ENCODE measurements at regions not wholly inside any gene's neighbourhood (a gene's known extent, or its start where the extent isn't known, plus 50 kb on each side); places are given as distances from the start of the nearest gene placed in this dataset.
A peak's percentile ranks its signal among the peaks of the same experiment; 100 is the strongest.

DNA sequence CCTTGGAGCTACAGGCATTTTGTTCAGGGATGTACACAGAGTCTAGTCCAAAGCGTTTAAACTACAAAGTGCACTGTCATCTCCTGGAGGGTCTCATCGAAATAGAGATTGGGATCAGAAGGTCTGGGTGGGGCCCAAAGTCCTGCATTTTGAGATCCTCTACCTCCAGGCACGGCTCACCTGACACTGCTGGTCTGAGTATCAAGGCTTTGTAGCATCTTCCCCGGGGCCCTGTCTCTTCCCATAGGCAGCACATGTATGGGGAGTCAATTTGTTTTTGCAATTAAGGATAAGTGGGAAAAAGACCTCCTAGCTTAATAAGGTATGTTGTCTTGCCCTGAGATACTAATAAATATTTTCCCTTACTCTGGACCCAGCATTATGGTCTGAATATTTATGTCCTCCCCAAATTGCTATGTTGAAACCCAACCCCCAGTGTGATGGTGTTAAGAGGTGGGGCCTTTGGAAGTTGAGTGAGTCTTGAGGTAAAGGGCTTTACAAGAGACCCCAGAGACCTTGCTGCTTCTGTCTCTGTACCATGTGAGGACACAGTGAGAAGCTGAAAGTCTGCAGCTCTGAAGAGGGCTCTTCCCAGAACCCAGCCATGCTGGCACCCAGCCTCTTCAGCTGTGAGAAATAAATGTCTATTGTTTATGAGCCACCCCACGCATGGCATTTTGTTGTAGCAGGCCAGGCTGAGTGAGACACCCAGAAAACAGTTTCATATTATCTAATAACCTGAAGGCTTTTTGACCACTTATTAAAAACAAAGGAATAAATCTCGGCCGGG lies 258.7 kb upstream of the HS6ST1 start:
- WGBS, 2 donors = 82 to 89% methylated on average over 7 of the region's 7 CpGs
- H3K4me3 ChIP-seq (ENCODE audit: low read depth, poor library complexity, severe bottlenecking) = no peak overlapping the region
- intact Hi-C loops (cut with DNase I; ENCODE audit: low total_unique reads) = no loop called here
- DNase-seq (ENCODE audit: low spot score in 2 of 2) = peak in 1 of 2 donors; percentile 70
- no peak for TF ChIP-seq CTCF (IDR thresholded peaks at IDR 0.05)
- no peak for TF ChIP-seq POLR2A (IDR thresholded peaks at IDR 0.05)

GRCh38 chr2:128578406-128579390 lies 260.0 kb upstream of the HS6ST1 start:
- H3K4me3 ChIP-seq (ENCODE audit: low read depth, poor library complexity, severe bottlenecking) = no peak overlapping the region
- DNase-seq (ENCODE audit: low spot score in 2 of 2) = peak; percentile 6 to 70
- TF ChIP-seq POLR2A (IDR thresholded peaks at IDR 0.05) (no peak), CTCF (IDR thresholded peaks at IDR 0.05) (no peak)
- 74 to 79% methylated on average over 10 of the region's 10 CpGs for WGBS, 2 donors
- intact Hi-C loops (cut with DNase I; ENCODE audit: low total_unique reads) = no loop called here

- 60 to 78% methylated on average over 5 of the region's 5 CpGs for WGBS, 2 donors
- peak in 1 of 2 donors; percentile 68 for DNase-seq (ENCODE audit: low spot score in 2 of 2)
- intact Hi-C loops (cut with DNase I; ENCODE audit: low total_unique reads) = no loop called here
- H3K4me3 ChIP-seq (ENCODE audit: low read depth, poor library complexity, severe bottlenecking) = no peak overlapping the region
- no peak for TF ChIP-seq CTCF (IDR thresholded peaks at IDR 0.05)
- TF ChIP-seq POLR2A (IDR thresholded peaks at IDR 0.05) = no peak
These were observed 261.2 kb upstream of the HS6ST1 start for GRCh38 chr2:128579825-128580224.

- no peak for TF ChIP-seq POLR2A (IDR thresholded peaks at IDR 0.05)
- no peak for TF ChIP-seq CTCF (IDR thresholded peaks at IDR 0.05)
- DNase-seq (ENCODE audit: low spot score in 2 of 2) = peak; percentile 8 to 74
- intact Hi-C loops (cut with DNase I; ENCODE audit: low total_unique reads) = no loop called here
- 86 to 92% methylated on average over 4 to 6 of the region's 6 CpGs for WGBS, 2 donors
- no peak overlapping the region for H3K4me3 ChIP-seq (ENCODE audit: low read depth, poor library complexity, severe bottlenecking)
These were observed 262.6 kb upstream of the HS6ST1 start for GRCh38 chr2:128580988-128581848.

- no peak overlapping the region for H3K4me3 ChIP-seq (ENCODE audit: low read depth, poor library complexity, severe bottlenecking)
- WGBS, 2 donors = 93 to 95% methylated on average over 2 of the region's 2 CpGs
- intact Hi-C loops (cut with DNase I; ENCODE audit: low total_unique reads) = no loop called here
- DNase-seq (ENCODE audit: low spot score in 2 of 2) = no peak
- TF ChIP-seq CTCF (IDR thresholded peaks at IDR 0.05) (no peak), POLR2A (IDR thresholded peaks at IDR 0.05) (no peak)
These were observed 263.2 kb upstream of the HS6ST1 start for GRCh38 chr2:128581849-128582244.

Data from lower leg skin (tissue), 4 donors.